ENCODE measurements at regions not wholly inside any gene's neighbourhood (a gene's known extent, or its start where the extent isn't known, plus 50 kb on each side); places are given as distances from the start of the nearest gene placed in this dataset.

DNA sequence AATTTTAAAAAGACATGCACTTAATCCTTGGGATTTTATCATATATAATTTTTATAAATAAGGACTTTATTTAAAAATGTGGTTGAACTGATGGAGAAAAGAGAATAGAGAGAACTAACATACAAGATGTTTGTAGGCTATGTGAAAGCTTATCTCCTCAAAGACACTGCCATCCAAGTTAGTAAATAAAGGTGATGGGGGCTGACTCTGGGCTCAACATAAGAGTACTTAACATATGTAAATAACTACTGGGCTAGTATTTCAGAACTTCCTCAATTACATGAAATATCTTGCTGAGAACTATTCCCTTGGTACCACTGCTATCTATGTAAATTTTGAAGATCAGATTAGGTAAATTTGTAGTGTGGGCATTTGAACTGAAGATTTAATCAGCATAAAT is 1017.3 kb upstream of the PCDH20 start:
- Histone ChIP-seq H3K14ac (replicated peaks; ENCODE audit: low read depth, low read length) (no peak overlapping the region), H4K5ac (ENCODE audit: low read depth, low read length) (no peak overlapping the region), H2BK20ac (ENCODE audit: low read depth, low read length) (no peak overlapping the region), H4K8ac (ENCODE audit: low read depth in 2 of 2, low read length in 2 of 2) (no peak overlapping the region), H3K27me3 (ENCODE audit: control insufficient read depth, insufficient read depth, low read length) (no peaks in the 10 kb centered on the region), H4K91ac (ENCODE audit: insufficient read depth, low read depth, low read length) (no peak overlapping the region), H3K9me1 (ENCODE audit: insufficient read depth, low read length) (no peaks in the 10 kb centered on the region; the same call in 1 of the 2 replicates), H3K23ac (ENCODE audit: low read depth, low read length) (no peak overlapping the region), H2AK9ac (replicated peaks; ENCODE audit: low read depth, low read length, poor library complexity) (no peak overlapping the region), H3K4me3 (ENCODE audit: insufficient read depth, low read depth, low read length) (no peak overlapping the region), H3K9me3 (ENCODE audit: control insufficient read depth, insufficient read depth, low read length) (no peaks in the 10 kb centered on the region), H3K4me2 (ENCODE audit: low read depth, low read length) (no peak overlapping the region), H2AK5ac (ENCODE audit: low read depth, low read length) (no peak overlapping the region), H3K27ac (ENCODE audit: insufficient read depth, low read length) (no peak overlapping the region), H3K4me1 (ENCODE audit: control insufficient read depth, insufficient read depth, low read length) (no peaks in the 10 kb centered on the region), H3K79me1 (ENCODE audit: low read depth in 1 of 2, low read length in 2 of 2) (no peaks in the 10 kb centered on the region), H2AFZ (replicated peaks; ENCODE audit: low read length, poor library complexity) (no peak overlapping the region), H3K56ac (ENCODE audit: extremely low read depth, insufficient read depth, low read length) (no peak overlapping the region), H2BK120ac (ENCODE audit: low read depth, low read length) (no peak overlapping the region), H3K36me3 (ENCODE audit: control insufficient read depth, insufficient read depth, low read length) (no peaks in the 10 kb centered on the region), H4K20me1 (ENCODE audit: insufficient read depth, low read length) (no peaks in the 10 kb centered on the region), H3K9ac (ENCODE audit: low read depth, low read length) (no peak overlapping the region), H3K4ac (ENCODE audit: low read depth, low read length) (no peak overlapping the region), H2BK15ac (ENCODE audit: low read depth, low read length) (no peak overlapping the region), H3K18ac (ENCODE audit: low read depth, low read length) (no peak overlapping the region), H2BK5ac (ENCODE audit: low read depth, low read length, poor library complexity, severe bottlenecking) (no peak overlapping the region)
- in situ Hi-C loops (cut with MboI; ENCODE audit: low sequenced_read_pairs) (no loop called here), intact Hi-C loops (cut with micrococcal nuclease) (no loop called here), dilution Hi-C loops (cut with HindIII; ENCODE audit: low sequenced_read_pairs, unreplicated experiment) (no loop called here)
- ATAC-seq (ENCODE audit: low read depth) (no peak), DNase-seq (no peak)
- ChIA-PET CTCF (no interaction called here), POLR2A (ENCODE audit: unreplicated experiment) (no interaction called here)
- TF ChIP-seq POLR2A (IDR thresholded peaks at IDR 0.05; ENCODE audit: low read depth, low read length) (no peak), CEBPB (IDR thresholded peaks at IDR 0.05; ENCODE audit: low read depth, low read length) (no peak), FOS (IDR thresholded peaks at IDR 0.05; ENCODE audit: low read depth, low read length) (no peak), RAD21 (IDR thresholded peaks at IDR 0.05; ENCODE audit: low read length) (no peak), RFX5 (IDR thresholded peaks at IDR 0.05; ENCODE audit: low read depth, low read length) (no peak), CHD1 (IDR thresholded peaks at IDR 0.05; ENCODE audit: low read depth, low read length) (no peak), BHLHE40 (IDR thresholded peaks at IDR 0.05; ENCODE audit: low read depth, low read length) (no peak), RCOR1 (IDR thresholded peaks at IDR 0.05; ENCODE audit: insufficient replicate concordance, low read length) (no peak), NFE2L2 (IDR thresholded peaks at IDR 0.05; ENCODE audit: low read depth, low read length) (no peak), MXI1 (IDR thresholded peaks at IDR 0.05; ENCODE audit: borderline replicate concordance, low read depth, low read length) (no peak), MAFK (IDR thresholded peaks at IDR 0.05; ENCODE audit: low read depth, low read length) (no peak), SMC3 (IDR thresholded peaks at IDR 0.05; ENCODE audit: low read depth, low read length) (no peak), MAZ (IDR thresholded peaks at IDR 0.05; ENCODE audit: borderline replicate concordance, low read depth, low read length) (no peak)
- TF ChIP-seq, protein P1, sequence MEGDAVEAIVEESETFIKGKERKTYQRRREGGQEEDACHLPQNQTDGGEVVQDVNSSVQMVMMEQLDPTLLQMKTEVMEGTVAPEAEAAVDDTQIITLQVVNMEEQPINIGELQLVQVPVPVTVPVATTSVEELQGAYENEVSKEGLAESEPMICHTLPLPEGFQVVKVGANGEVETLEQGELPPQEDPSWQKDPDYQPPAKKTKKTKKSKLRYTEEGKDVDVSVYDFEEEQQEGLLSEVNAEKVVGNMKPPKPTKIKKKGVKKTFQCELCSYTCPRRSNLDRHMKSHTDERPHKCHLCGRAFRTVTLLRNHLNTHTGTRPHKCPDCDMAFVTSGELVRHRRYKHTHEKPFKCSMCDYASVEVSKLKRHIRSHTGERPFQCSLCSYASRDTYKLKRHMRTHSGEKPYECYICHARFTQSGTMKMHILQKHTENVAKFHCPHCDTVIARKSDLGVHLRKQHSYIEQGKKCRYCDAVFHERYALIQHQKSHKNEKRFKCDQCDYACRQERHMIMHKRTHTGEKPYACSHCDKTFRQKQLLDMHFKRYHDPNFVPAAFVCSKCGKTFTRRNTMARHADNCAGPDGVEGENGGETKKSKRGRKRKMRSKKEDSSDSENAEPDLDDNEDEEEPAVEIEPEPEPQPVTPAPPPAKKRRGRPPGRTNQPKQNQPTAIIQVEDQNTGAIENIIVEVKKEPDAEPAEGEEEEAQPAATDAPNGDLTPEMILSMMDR (conservative IDR thresholded peaks at IDR 0.05; ENCODE audit: low read depth, low read length), result no peak
- TF ChIP-seq, protein P2, sequence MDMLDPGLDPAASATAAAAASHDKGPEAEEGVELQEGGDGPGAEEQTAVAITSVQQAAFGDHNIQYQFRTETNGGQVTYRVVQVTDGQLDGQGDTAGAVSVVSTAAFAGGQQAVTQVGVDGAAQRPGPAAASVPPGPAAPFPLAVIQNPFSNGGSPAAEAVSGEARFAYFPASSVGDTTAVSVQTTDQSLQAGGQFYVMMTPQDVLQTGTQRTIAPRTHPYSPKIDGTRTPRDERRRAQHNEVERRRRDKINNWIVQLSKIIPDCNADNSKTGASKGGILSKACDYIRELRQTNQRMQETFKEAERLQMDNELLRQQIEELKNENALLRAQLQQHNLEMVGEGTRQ (IDR thresholded peaks at IDR 0.05; ENCODE audit: low read depth, low read length), result no peak
- TF ChIP-seq, protein P3, sequence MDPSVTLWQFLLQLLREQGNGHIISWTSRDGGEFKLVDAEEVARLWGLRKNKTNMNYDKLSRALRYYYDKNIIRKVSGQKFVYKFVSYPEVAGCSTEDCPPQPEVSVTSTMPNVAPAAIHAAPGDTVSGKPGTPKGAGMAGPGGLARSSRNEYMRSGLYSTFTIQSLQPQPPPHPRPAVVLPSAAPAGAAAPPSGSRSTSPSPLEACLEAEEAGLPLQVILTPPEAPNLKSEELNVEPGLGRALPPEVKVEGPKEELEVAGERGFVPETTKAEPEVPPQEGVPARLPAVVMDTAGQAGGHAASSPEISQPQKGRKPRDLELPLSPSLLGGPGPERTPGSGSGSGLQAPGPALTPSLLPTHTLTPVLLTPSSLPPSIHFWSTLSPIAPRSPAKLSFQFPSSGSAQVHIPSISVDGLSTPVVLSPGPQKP (IDR thresholded peaks at IDR 0.05; ENCODE audit: borderline replicate concordance, low read depth, low read length), result no peak
- no TSS peak for BruUV-seq (replicated peaks)
